GM18499 (cell line): ENCODE measurements at regions not wholly inside any gene's neighbourhood (a gene's known extent, or its start where the extent isn't known, plus 50 kb on each side); places are given as distances from the start of the nearest gene placed in this dataset.
A peak's percentile ranks its signal among the peaks of the same experiment; 100 is the strongest.

ENCODE experiments used
- ATAC-seq: cut with Tn5 transposase; IDR thresholded peaks from one replicate; pipeline ENCODE4 v1.9.1; 2021; ENCODE audit warnings: moderate number of reproducible peaks; ENCODE audit not compliant: insufficient read depth, unreplicated experiment

GRCh38 chr11:95557376-95557775 is 232.2 kb downstream of the FAM76B start:
- ATAC-seq = no peak

DNA sequence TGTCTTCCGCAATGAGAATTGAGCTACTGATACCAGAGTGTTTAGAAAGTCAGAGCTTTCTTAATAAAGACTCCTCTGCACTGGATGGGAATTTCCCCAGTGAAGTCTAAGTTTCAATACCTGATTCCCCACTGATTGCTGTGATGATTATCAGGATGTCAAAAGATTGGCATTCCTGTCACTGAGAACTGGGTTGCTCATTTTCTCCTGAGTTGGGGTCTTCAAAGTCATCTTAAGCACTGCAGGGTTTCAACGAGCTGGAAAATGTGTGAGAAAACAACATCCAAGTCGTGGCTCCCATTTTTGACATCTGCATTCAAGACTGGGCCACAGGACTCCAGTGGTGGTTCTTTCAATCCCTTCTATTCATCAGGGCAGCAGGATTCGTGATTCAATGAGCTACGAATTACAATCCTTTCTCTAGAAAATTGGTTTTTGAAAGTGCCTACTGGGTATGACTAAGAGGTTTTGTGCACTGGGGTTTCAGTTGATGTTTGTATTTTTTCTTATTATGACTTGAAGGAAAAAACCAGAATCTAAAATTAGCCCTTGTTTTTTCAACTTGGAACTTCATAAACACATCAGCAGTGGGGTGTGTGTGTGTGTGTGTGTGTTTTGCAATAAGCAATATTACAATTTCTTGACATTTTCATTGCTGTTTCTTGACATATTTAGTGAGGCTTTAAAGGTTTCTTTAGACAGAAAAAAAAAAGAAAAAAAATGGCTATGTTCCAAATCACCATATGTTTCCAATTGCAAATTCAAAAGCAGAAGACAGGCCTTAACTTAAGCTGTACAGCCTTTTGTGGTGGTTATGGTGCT is 233.0 kb downstream of the FAM76B start:
- peak; percentile 85 for ATAC-seq

DNA sequence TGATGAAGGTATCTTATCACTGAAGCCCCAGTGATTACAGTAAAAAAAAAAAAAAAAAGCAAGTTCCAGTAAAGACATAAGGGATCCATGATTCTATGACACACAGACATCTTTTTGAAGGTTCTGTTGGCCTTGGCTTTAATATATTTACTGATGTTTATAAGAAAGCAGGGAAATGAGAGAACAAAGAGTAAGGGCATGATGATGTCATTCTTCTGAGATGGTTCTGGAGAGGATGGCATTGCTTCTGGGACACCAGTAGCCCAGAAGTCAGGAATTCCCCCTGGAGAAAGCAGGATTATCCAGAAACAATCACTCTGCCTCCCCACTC is 233.6 kb downstream of the FAM76B start:
- no peak for ATAC-seq

GRCh38 chr11:95554911-95555310 is 234.7 kb downstream of the FAM76B start:
- no peak for ATAC-seq

GRCh38 chr11:95549301-95549700 is 240.3 kb downstream of the FAM76B start:
- no peak for ATAC-seq

- ATAC-seq = no peak
These were observed 241.2 kb downstream of the FAM76B start for GRCh38 chr11:95548416-95548815.

- no peak for ATAC-seq
These were observed 241.6 kb downstream of the FAM76B start for GRCh38 chr11:95547976-95548375.

DNA sequence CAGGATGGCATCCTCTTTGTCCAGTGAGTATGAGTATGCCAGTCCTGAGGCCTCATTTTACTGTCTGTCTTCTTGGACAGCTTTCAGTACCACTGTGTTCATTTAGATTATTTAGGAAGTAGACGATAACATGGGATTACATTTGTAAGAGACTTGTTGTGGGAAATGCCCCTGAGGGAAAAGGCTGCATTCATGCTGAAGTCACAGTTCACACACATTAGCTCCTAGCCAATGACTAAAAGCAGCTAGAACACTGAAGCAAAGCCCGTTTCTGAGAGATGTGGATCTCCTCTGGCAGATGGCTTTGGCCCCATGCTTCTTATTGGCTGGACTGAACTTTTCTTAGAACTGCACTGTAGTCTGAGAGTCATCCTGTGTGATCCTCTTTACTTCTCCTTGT is 242.4 kb downstream of the FAM76B start:
- no peak for ATAC-seq

- ATAC-seq = no peak
These were observed 244.3 kb downstream of the FAM76B start for GRCh38 chr11:95545116-95545875.

- no peak for ATAC-seq
These were observed 245.3 kb downstream of the FAM76B start for GRCh38 chr11:95544095-95544856.

- no peak for ATAC-seq
These were observed 246.6 kb downstream of the FAM76B start for GRCh38 chr11:95542868-95543551.

- no peak for ATAC-seq
These were observed 247.9 kb downstream of the FAM76B start for GRCh38 chr11:95541715-95542114.

GRCh38 chr11:95536047-95536690 is 253.4 kb downstream of the FAM76B start:
- ATAC-seq = no peak

- no peak for ATAC-seq
These were observed 254.8 kb downstream of the FAM76B start for GRCh38 chr11:95534809-95535208.

DNA sequence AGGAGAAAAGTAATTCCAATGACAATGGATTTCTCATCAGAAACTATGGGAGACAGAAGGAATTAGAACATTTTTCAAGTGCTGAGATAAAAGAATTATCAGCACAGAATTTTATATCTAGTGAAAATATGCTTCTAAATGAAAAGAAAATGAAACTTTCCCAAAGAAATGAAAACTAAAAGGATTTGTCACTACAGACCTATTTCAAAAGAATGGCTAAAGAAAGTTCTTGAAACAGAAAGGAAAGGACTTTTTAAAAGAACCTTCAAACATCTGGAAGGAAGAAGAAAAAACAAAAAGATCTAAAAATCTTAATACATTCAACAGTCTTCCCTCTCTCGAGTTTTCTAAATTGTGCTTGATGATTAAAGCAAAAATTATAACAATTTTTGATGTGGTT is 255.4 kb downstream of the FAM76B start:
- no peak for ATAC-seq

DNA sequence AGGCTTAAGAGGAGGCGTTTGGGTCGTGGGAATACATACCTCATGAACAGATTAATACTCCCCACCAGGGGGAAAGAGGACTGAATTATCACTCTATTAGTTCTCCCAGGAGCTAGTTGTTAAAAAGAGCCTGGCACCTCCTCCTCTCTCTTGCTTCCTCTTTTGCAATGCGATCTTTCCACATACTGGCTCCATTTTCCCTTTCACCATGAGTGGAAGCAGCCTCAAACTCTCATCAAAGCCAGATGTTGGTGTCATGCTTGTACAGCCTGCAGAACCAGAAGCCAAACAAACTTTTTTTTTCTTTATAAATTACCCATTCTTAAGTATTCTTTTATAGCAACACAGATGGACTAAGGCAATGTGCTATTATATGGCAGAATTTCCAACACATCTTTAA is 258.5 kb downstream of the FAM76B start:
- no peak for ATAC-seq

DNA sequence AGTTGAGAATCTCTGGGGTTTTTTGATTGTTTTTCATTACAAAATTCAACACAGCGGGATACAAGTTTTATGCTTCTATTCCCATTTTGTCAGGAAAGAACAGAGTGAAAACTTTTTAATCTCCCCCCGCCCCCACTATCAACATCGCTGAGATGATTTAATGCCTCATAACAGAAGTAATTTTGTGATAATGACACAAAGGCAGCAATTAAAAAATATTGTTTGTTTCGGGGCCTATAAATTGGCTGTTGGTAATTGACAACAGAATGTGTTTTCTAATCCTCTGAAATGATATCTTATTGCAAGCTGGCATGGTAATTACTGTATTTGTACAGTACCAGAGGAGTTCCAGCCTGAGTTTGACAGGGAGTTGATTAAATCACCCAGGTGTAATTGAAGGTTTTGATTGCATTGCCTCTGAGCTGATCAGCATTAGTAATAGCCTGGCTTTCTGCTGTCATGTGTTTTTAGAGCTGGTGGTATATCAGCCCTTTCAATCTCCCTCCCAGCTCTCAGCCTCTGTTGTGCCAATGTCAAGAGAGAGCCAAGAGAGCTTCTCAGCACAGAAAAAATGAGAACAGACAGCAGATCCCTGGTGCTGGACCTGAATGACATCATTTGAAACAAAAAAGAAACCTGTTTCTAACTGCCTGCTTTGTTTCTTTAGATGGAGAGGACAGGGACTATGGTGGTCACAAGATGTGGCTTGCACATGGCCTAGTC is 265.1 kb downstream of the FAM76B start:
- ATAC-seq = no peak

DNA sequence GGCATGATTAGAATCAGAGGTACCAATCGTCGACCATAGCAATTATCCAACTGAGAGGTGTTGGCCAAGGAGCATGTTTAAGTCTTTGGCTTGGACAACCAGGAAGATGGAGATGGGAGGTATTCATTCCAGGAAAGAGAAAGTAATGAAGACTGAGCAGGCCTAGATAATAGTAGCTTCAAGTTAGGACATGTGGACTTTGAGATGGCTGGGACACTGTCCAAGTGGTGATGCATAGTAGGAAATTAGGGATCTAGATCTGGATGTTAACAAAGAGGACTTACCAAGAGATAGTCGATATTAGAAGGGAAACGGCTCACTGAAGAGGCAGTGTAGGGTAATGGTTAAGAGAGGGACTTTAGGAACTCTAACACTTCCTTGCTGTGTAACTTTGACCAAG is 266.7 kb downstream of the FAM76B start:
- no peak for ATAC-seq

DNA sequence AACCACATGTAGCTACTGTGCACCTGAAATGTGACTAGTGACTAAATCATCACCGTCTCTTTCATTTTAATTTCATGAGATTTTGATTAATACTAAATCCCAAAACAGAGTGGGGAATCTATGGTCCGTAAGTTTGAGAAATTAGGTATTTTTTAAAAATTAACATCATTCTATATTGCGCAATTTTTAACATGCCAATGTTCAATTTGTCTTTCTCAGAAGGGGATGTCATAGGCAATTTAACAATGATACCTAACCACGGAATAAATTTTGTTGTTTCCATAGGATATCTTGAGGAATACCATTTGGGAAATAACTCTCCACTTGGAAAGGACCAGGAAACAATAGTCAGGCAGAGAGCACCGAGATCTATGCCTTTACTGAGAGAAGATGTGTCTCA is 267.7 kb downstream of the FAM76B start:
- no peak for ATAC-seq
